IMR-90 (cell line): ENCODE measurements at regions not wholly inside any gene's neighbourhood (a gene's known extent, or its start where the extent isn't known, plus 50 kb on each side); places are given as distances from the start of the nearest gene placed in this dataset.

Experiments used
- ATAC-seq: fragments of 200-7000 bp; cut with Tn5 transposase; 2 replicates; pipeline ENCODE4 v1.9.1; 2020; ENCODE audit warnings: low read depth, mild to moderate bottlenecking, moderate library complexity
- BruUV-seq: library from RNA; stranded (reverse); fragments of 400-500 nt; replicated peaks from 2 replicates; lab custom pipeline; 2021; lab: Mats Ljungman, UMichigan
- CTCF ChIA-PET: fragments of 300-600 bp; formaldehyde crosslinking; extraction: SDS; loops from one replicate; lab custom pipeline; 2021; ENCODE audit warnings: antibody characterized with exemption; lab: Yijun Ruan, JAX
- POLR2A ChIA-PET: fragments of 300-600 bp; sonication (Branson Sonifier 250); formaldehyde crosslinking; loops from one replicate; lab custom pipeline; 2022; ENCODE audit warnings: antibody characterized with exemption; ENCODE audit not compliant: unreplicated experiment; lab: Charles Lee
- DNase-seq: peaks from one replicate; pipeline ENCODE4 v3.0.0; 2013
- H2AFZ ChIP-seq: replicated peaks from 2 replicates; pipeline ENCODE3; 2013; ENCODE audit warnings: low read length, mild to moderate bottlenecking; ENCODE audit not compliant: poor library complexity
- H2AK5ac ChIP-seq: 2 replicates; pipeline ENCODE4 v1.6.1; 2013; ENCODE audit warnings: low read depth, low read length, inconsistent platforms
- H2AK9ac ChIP-seq: replicated peaks from 2 replicates; pipeline ENCODE3; 2013; ENCODE audit warnings: mild to moderate bottlenecking, low read depth, low read length, moderate library complexity; ENCODE audit not compliant: poor library complexity
- H2BK120ac ChIP-seq: 2 replicates; pipeline ENCODE4 v1.6.1; 2013; ENCODE audit warnings: low read depth, low read length, inconsistent platforms
- H2BK15ac ChIP-seq: 3 replicates; pipeline ENCODE4 v1.6.1; 2013; ENCODE audit warnings: low read depth, low read length, inconsistent platforms
- H2BK20ac ChIP-seq: 2 replicates; pipeline ENCODE4 v1.6.1; 2013; ENCODE audit warnings: low read depth, mild to moderate bottlenecking, inconsistent platforms, low read length, moderate library complexity
- H2BK5ac ChIP-seq: 2 replicates; pipeline ENCODE4 v1.6.1; 2013; ENCODE audit warnings: mild to moderate bottlenecking, low read depth, low read length, inconsistent platforms; ENCODE audit not compliant: poor library complexity, severe bottlenecking
- H3K14ac ChIP-seq: replicated peaks from 2 replicates; pipeline ENCODE4 v1.6.1; 2013; ENCODE audit warnings: low read depth, low read length, inconsistent platforms
- H3K18ac ChIP-seq: 2 replicates; pipeline ENCODE4 v1.6.1; 2013; ENCODE audit warnings: low read depth, low read length, control low read depth
- H3K23ac ChIP-seq: 2 replicates; pipeline ENCODE4 v1.6.1; 2013; ENCODE audit warnings: low read depth, low read length, inconsistent platforms
- H3K27ac ChIP-seq: 2 replicates; pipeline ENCODE4 v1.5.1; 2013; ENCODE audit warnings: mild to moderate bottlenecking, control low read depth, low read length; ENCODE audit not compliant: insufficient read depth
- H3K27me3 ChIP-seq: 2 replicates; pipeline ENCODE4 v1.6.1; 2013; ENCODE audit warnings: low read length; ENCODE audit not compliant: control insufficient read depth, insufficient read depth
- H3K36me3 ChIP-seq: 2 replicates; pipeline ENCODE4 v1.6.1; 2013; ENCODE audit warnings: low read length, mixed read lengths; ENCODE audit not compliant: control insufficient read depth, insufficient read depth
- H3K4ac ChIP-seq: 2 replicates; pipeline ENCODE4 v1.6.1; 2013; ENCODE audit warnings: low read depth, low read length, inconsistent platforms
- H3K4me1 ChIP-seq: 2 replicates; pipeline ENCODE4 v1.6.1; 2013; ENCODE audit warnings: low read length, mixed read lengths; ENCODE audit not compliant: control insufficient read depth, insufficient read depth
- H3K4me2 ChIP-seq: 2 replicates; pipeline ENCODE4 v1.6.1; 2013; ENCODE audit warnings: low read depth, mild to moderate bottlenecking, control low read depth, low read length, moderate library complexity
- H3K4me3 ChIP-seq: 2 replicates; pipeline ENCODE4 v1.5.1; 2013; ENCODE audit warnings: low read depth, mild to moderate bottlenecking, control low read depth, low read length, moderate library complexity; ENCODE audit not compliant: insufficient read depth
- H3K56ac ChIP-seq: 2 replicates; pipeline ENCODE4 v1.6.1; 2013; ENCODE audit warnings: low read length, inconsistent platforms; ENCODE audit not compliant: insufficient read depth; ENCODE audit errors: extremely low read depth
- H3K79me1 ChIP-seq, 2 experiments: 2 replicates each; pipeline ENCODE4 v1.6.1; 2013; ENCODE audit warnings: low read length in 2 of 2, inconsistent platforms in 1 of 2, low read depth in 1 of 2
- H3K9ac ChIP-seq: 2 replicates; pipeline ENCODE4 v1.6.1; 2013; ENCODE audit warnings: low read depth, low read length, control low read depth
- H3K9me1 ChIP-seq: 2 replicates; pipeline ENCODE4 v1.6.1; 2013; ENCODE audit warnings: low read length, inconsistent platforms; ENCODE audit not compliant: insufficient read depth
- H3K9me3 ChIP-seq: 2 replicates; pipeline ENCODE4 v1.6.1; 2013; ENCODE audit warnings: low read length; ENCODE audit not compliant: control insufficient read depth, insufficient read depth
- H4K20me1 ChIP-seq: 2 replicates; pipeline ENCODE4 v1.6.1; 2013; ENCODE audit warnings: low read length, inconsistent platforms; ENCODE audit not compliant: insufficient read depth
- H4K5ac ChIP-seq: 2 replicates; pipeline ENCODE4 v1.6.1; 2013; ENCODE audit warnings: mild to moderate bottlenecking, low read depth, low read length, control low read depth
- H4K8ac ChIP-seq, 2 experiments: 2 replicates each; pipeline ENCODE4 v1.6.1; 2013; ENCODE audit warnings: low read depth in 2 of 2, low read length in 2 of 2, control low read depth in 1 of 2, inconsistent platforms in 1 of 2
- H4K91ac ChIP-seq: 2 replicates; pipeline ENCODE4 v1.6.1; 2013; ENCODE audit warnings: low read depth, low read length, inconsistent platforms; ENCODE audit not compliant: insufficient read depth
- BHLHE40 ChIP-seq: fragments of 150-350 bp; IDR thresholded peaks from 2 replicates; pipeline ENCODE4 v1.6.1; 2016; ENCODE audit warnings: mild to moderate bottlenecking, low read depth, low read length
- MAZ ChIP-seq: IDR thresholded peaks from 2 replicates; pipeline ENCODE4 v1.6.1; 2012; ENCODE audit warnings: low read depth, mild to moderate bottlenecking, low read length, improper control_type of control experiment, moderate library complexity, borderline replicate concordance
- WGBS, 2 experiments: methylation state at CpG; one replicate each; pipeline versions ENCODE4 v1.1.5 to v1.1.7; 2013; ENCODE audit warnings: missing lambda C conversion rate in 2 of 2; ENCODE audit not compliant: insufficient read length in 1 of 2; ENCODE audit errors: extremely low coverage in 2 of 2; 5-methylcytosine and 5-hydroxymethylcytosine counted together
- dilution Hi-C: fragments of 300-500 bp; cut with HindIII; formaldehyde crosslinking; loops from one replicate; pipeline ENCODE4 v1.14.3; 2018; ENCODE audit warnings: low sequenced_read_pairs; ENCODE audit not compliant: unreplicated experiment
- in situ Hi-C: fragments of 300-500 bp; cut with MboI; formaldehyde crosslinking; loops from 3 replicates; pipeline ENCODE4 v1.14.3; 2019; ENCODE audit warnings: low sequenced_read_pairs, inconsistent platforms, mixed read lengths
- intact Hi-C: fragments of 100-400 bp; cut with micrococcal nuclease; formaldehyde crosslinking; loops from 2 replicates; pipeline ENCODE4 v1.10.0; 2022

DNA sequence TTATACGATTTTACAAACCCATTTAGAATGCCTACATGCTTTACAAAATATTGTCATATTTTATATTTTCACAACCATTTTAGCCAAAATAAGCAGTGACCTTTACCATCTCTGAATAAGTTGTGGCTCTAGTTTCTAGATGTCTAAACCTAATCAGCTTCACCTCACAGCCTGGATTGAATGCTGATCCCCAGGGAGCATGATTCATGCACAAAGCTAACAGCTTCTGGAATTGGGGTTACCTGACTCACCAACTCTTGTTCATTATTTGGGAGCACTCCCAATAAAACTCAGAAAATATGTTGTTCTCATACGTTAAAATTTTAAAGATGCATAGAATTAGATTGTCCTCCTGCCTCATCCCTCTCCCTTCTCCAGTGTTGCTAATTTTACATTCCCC, 611.7 kb upstream of the NETO1 start:
- H3K4me3 ChIP-seq: no peak overlapping the region
- H2AFZ ChIP-seq: no peak overlapping the region
- no peak overlapping the region for H2AK5ac ChIP-seq
- H4K20me1 ChIP-seq: no peaks in the 10 kb centered on the region
- no peak overlapping the region for H3K18ac ChIP-seq
- no peak overlapping the region for H2BK15ac ChIP-seq
- no peak for TF ChIP-seq BHLHE40
- TF ChIP-seq MAZ: no peak
- H3K9me3 ChIP-seq: no peaks in the 10 kb centered on the region
- BruUV-seq: no TSS peak
- H3K27me3 ChIP-seq: no peaks in the 10 kb centered on the region
- H2AK9ac ChIP-seq: no peak overlapping the region
- no peak overlapping the region for H4K91ac ChIP-seq
- POLR2A ChIA-PET: no interaction called here
- no peak overlapping the region for H3K4me2 ChIP-seq
- no peak overlapping the region for H3K23ac ChIP-seq
- no peaks in the 10 kb centered on the region for H3K4me1 ChIP-seq
- no peak overlapping the region for H4K5ac ChIP-seq
- intact Hi-C loops: no loop called here
- ATAC-seq (peak; percentile 62), DNase-seq (peak; percentile 63)
- no peak overlapping the region for H3K9ac ChIP-seq
- in situ Hi-C loops: no loop called here
- no peak overlapping the region for H4K8ac ChIP-seq
- CTCF ChIA-PET: no interaction called here
- H3K56ac ChIP-seq: no peak overlapping the region
- dilution Hi-C loops: no loop called here
- WGBS, 2 experiments: no CpG with 5 or more reads among the region's 2 CpGs
- no peak overlapping the region for H2BK20ac ChIP-seq
- no peaks in the 10 kb centered on the region for H3K79me1 ChIP-seq
- H3K4ac ChIP-seq: no peak overlapping the region
- no peak overlapping the region for H3K14ac ChIP-seq
- H3K27ac ChIP-seq: no peak overlapping the region
- no peaks in the 10 kb centered on the region for H3K36me3 ChIP-seq
- no peak overlapping the region for H2BK5ac ChIP-seq
- no peaks in the 10 kb centered on the region for H3K9me1 ChIP-seq
- H2BK120ac ChIP-seq: no peak overlapping the region
